ENCODE measurements at regions not wholly inside any gene's neighbourhood (a gene's known extent, or its start where the extent isn't known, plus 50 kb on each side); places are given as distances from the start of the nearest gene placed in this dataset.

- no peaks in the 10 kb centered on the region for H3K27me3 ChIP-seq (ENCODE audit: control insufficient read depth, insufficient read depth, low read length)
- no peak overlapping the region for H3K4me3 ChIP-seq (ENCODE audit: low read depth, low read length)
- no peak for DNase-seq (ENCODE audit: low read depth, low spot score)
- ChIA-PET POLR2A (no interaction called here), CTCF (no interaction called here)
- peaks cover 2% of the 10 kb centered on the region; the same call in 1 of the 2 replicates for H3K9me3 ChIP-seq (ENCODE audit: control insufficient read depth, insufficient read depth, low read length)
- TF ChIP-seq, protein P1, sequence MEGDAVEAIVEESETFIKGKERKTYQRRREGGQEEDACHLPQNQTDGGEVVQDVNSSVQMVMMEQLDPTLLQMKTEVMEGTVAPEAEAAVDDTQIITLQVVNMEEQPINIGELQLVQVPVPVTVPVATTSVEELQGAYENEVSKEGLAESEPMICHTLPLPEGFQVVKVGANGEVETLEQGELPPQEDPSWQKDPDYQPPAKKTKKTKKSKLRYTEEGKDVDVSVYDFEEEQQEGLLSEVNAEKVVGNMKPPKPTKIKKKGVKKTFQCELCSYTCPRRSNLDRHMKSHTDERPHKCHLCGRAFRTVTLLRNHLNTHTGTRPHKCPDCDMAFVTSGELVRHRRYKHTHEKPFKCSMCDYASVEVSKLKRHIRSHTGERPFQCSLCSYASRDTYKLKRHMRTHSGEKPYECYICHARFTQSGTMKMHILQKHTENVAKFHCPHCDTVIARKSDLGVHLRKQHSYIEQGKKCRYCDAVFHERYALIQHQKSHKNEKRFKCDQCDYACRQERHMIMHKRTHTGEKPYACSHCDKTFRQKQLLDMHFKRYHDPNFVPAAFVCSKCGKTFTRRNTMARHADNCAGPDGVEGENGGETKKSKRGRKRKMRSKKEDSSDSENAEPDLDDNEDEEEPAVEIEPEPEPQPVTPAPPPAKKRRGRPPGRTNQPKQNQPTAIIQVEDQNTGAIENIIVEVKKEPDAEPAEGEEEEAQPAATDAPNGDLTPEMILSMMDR (IDR thresholded peaks at IDR 0.05; ENCODE audit: low read depth, low read length), result no peak
- H3K27ac ChIP-seq (ENCODE audit: low read depth, low read length), result no peak overlapping the region
These were observed 98.1 kb upstream of the MAP1LC3B2 start for GRCh38 chr12:116461060-116461459.

GRCh38 chr12:116463366-116463765 lies 95.8 kb upstream of the MAP1LC3B2 start:
- POLR2A ChIA-PET, result no interaction called here
- H3K27me3 ChIP-seq (ENCODE audit: control insufficient read depth, insufficient read depth, low read length), result no peaks in the 10 kb centered on the region
- no peak for DNase-seq (ENCODE audit: low read depth, low spot score)
- H3K4me3 ChIP-seq (ENCODE audit: low read depth, low read length), result no peak overlapping the region
- TF ChIP-seq, protein P1 (IDR thresholded peaks at IDR 0.05; ENCODE audit: low read depth, low read length), result no peak
- CTCF ChIA-PET, result no interaction called here
- peaks cover 2% of the 10 kb centered on the region; the same call in 1 of the 2 replicates for H3K9me3 ChIP-seq (ENCODE audit: control insufficient read depth, insufficient read depth, low read length)
- no peak overlapping the region for H3K27ac ChIP-seq (ENCODE audit: low read depth, low read length)

GRCh38 chr12:116465407-116465806 lies 93.8 kb upstream of the MAP1LC3B2 start:
- TF ChIP-seq, protein P1 (IDR thresholded peaks at IDR 0.05; ENCODE audit: low read depth, low read length), result no peak
- CTCF ChIA-PET, result no interaction called here

DNA sequence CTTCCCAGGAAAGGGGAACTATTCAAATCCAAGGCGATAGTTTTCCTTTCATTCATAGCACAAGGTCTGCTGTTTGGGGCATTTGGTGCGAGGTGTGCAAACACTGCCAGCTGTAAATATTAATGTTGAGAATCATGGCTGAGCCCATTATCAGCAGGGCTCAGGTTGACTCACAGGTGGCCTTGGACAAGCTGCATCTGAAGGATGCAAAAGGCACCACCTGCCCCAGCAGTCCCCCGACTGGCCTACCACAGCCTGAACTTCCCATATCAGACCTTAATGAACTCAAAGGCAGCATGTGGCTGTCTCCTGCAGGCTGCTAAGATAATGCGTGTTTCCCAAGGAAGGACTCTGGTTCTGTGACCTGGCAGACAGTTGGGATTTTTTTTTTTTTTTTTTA lies 93.3 kb upstream of the MAP1LC3B2 start:
- Histone ChIP-seq H3K27me3 (ENCODE audit: control insufficient read depth, insufficient read depth, low read length) (no peaks in the 10 kb centered on the region), H3K4me3 (ENCODE audit: low read depth, low read length) (no peak overlapping the region), H3K27ac (ENCODE audit: low read depth, low read length) (no peak overlapping the region), H3K9me3 (ENCODE audit: control insufficient read depth, insufficient read depth, low read length) (no peaks in the 10 kb centered on the region)
- TF ChIP-seq, protein P1 (IDR thresholded peaks at IDR 0.05; ENCODE audit: low read depth, low read length), result no peak
- POLR2A ChIA-PET, result interaction anchor here (0.7 kb wide), 1 partner anchor 191 kb away, joined by 3 read pairs; no protein-coding TSS in a partner anchor
- CTCF ChIA-PET, result interaction anchor here (0.7 kb wide), 1 partner anchor 60 kb away, joined by 3 read pairs; no protein-coding TSS in a partner anchor
- DNase-seq (ENCODE audit: low read depth, low spot score), result no peak

More at GRCh38 chr12:116465407-116465806, 93.8 kb upstream of the MAP1LC3B2 start:
- no peaks in the 10 kb centered on the region for H3K27me3 ChIP-seq (ENCODE audit: control insufficient read depth, insufficient read depth, low read length)
- H3K27ac ChIP-seq (ENCODE audit: low read depth, low read length), result no peak overlapping the region
- no peaks in the 10 kb centered on the region for H3K9me3 ChIP-seq (ENCODE audit: control insufficient read depth, insufficient read depth, low read length)
- no peak for DNase-seq (ENCODE audit: low read depth, low spot score)
- POLR2A ChIA-PET, result interaction anchor here (0.7 kb wide), 1 partner anchor 191 kb away, joined by 3 read pairs; no protein-coding TSS in a partner anchor
- no peak overlapping the region for H3K4me3 ChIP-seq (ENCODE audit: low read depth, low read length)

- peak; percentile 15 for DNase-seq (ENCODE audit: low read depth, low spot score)
- TF ChIP-seq, protein P1 (IDR thresholded peaks at IDR 0.05; ENCODE audit: low read depth, low read length), result no peak
- ChIA-PET CTCF (interaction anchor here (0.7 kb wide), 1 partner anchor 59 kb away, joined by 3 read pairs; no protein-coding TSS in a partner anchor), POLR2A (no interaction called here)
- no peaks in the 10 kb centered on the region for H3K27me3 ChIP-seq (ENCODE audit: control insufficient read depth, insufficient read depth, low read length)
- no peak overlapping the region for H3K4me3 ChIP-seq (ENCODE audit: low read depth, low read length)
- no peak overlapping the region for H3K27ac ChIP-seq (ENCODE audit: low read depth, low read length)
- no peaks in the 10 kb centered on the region for H3K9me3 ChIP-seq (ENCODE audit: control insufficient read depth, insufficient read depth, low read length)
These were observed 92.6 kb upstream of the MAP1LC3B2 start for GRCh38 chr12:116466536-116466935.

Data from AG04450 (cell line).